GM12878 (cell line): ENCODE measurements at regions not wholly inside any gene's neighbourhood (a gene's known extent, or its start where the extent isn't known, plus 50 kb on each side); places are given as distances from the start of the nearest gene placed in this dataset.

ENCODE experiments used
- CHD2 ChIP-seq: IDR thresholded peaks from 2 replicates; pipeline ENCODE4 v1.6.1; 2011; ENCODE audit warnings: low read depth, low read length, improper control_type of control experiment, borderline replicate concordance
- EZH2 ChIP-seq: IDR thresholded peaks from 2 replicates; pipeline ENCODE4 v1.6.1; 2012; ENCODE audit warnings: low read depth, mild to moderate bottlenecking, control low read depth, inconsistent platforms, low read length, borderline replicate concordance; ENCODE audit not compliant: control insufficient read depth
- FOS ChIP-seq: IDR thresholded peaks from 3 replicates; pipeline ENCODE4 v1.6.1; 2011; ENCODE audit warnings: borderline replicate concordance; ENCODE audit not compliant: insufficient read length; ENCODE audit errors: extremely low read depth
- FOXM1 ChIP-seq: IDR thresholded peaks from 2 replicates; pipeline ENCODE4 v1.6.1; 2012; ENCODE audit warnings: low read depth, mild to moderate bottlenecking, inconsistent platforms, low read length, moderate library complexity
- MTA2 ChIP-seq: fragments of 450-650 bp; IDR thresholded peaks from 2 replicates; pipeline ENCODE4 v1.6.1; 2016; ENCODE audit warnings: low read depth, mild to moderate bottlenecking, moderate library complexity
- TAF1 ChIP-seq: IDR thresholded peaks from 2 replicates; pipeline ENCODE4 v1.6.1; 2011; ENCODE audit warnings: mild to moderate bottlenecking, low read depth, low read length, borderline replicate concordance
- TARDBP ChIP-seq: IDR thresholded peaks from 2 replicates; pipeline ENCODE4 v1.6.1; 2016; ENCODE audit warnings: borderline replicate concordance
- TF ChIP-seq, protein P1 (sequence below): IDR thresholded peaks from 2 replicates; pipeline ENCODE4 v1.6.1; 2012; ENCODE audit warnings: low read depth, low read length, improper control_type of control experiment

DNA sequence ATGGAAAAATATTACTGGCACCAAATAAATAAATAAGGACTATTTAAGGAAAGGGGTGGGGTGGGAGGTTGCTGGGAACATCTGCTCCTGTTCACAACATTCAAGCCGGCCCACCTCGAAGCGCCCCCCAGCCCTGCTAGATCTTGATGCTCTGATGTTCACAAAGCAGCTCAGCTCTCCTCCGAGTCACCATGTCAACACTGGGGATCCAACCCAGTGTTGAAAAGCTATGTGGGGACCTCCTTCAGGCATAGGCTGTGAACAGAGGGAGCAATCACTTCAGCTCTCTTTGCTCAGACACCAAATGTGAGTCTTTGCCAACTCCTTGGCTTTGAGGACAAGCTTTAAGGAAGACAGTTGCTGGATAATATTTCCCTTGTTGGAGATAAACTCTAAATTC lies 176.8 kb upstream of the NT5E start:
- TF ChIP-seq EZH2 = no peak
- TF ChIP-seq MTA2 = no peak
- TF ChIP-seq CHD2 = no peak
- TF ChIP-seq FOS = no peak
- TF ChIP-seq, protein P1, sequence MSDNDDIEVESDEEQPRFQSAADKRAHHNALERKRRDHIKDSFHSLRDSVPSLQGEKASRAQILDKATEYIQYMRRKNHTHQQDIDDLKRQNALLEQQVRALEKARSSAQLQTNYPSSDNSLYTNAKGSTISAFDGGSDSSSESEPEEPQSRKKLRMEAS = no peak
- TF ChIP-seq TARDBP = no peak
- no peak for TF ChIP-seq TAF1
- no peak for TF ChIP-seq FOXM1
